ENCODE measurements at regions not wholly inside any gene's neighbourhood (a gene's known extent, or its start where the extent isn't known, plus 50 kb on each side); places are given as distances from the start of the nearest gene placed in this dataset.

GRCh38 chr3:3335903-3336302 lies 156.4 kb upstream of the CRBN start:
- H2AFZ ChIP-seq (ENCODE audit: insufficient read depth, low read depth, low read length, poor library complexity, severe bottlenecking): no peak overlapping the region
- no peaks in the 10 kb centered on the region for H3K9me3 ChIP-seq (replicated peaks in 1 of 2; ENCODE audit: control insufficient read depth in 1 of 2, insufficient read depth in 1 of 2, low read length in 2 of 2)
- H3K79me2 ChIP-seq (ENCODE audit: insufficient read depth, low read length): no peaks in the 10 kb centered on the region
- H3K36me3 ChIP-seq (replicated peaks in 1 of 2; ENCODE audit: control insufficient read depth in 1 of 2, insufficient read depth in 2 of 2, low read length in 2 of 2): no peaks in the 10 kb centered on the region
- H3K4me2 ChIP-seq (replicated peaks; ENCODE audit: extremely low read depth, low read length, poor library complexity, severe bottlenecking): no peak overlapping the region
- Mint-ChIP-seq H3K9me3 (peaks cover 0 to 6% (median 3%) of the 10 kb centered on the region in 7 donors), H3K4me3 (no peak overlapping the region), H3K36me3 (no peaks in the 10 kb centered on the region), H3K4me1 (no peaks in the 10 kb centered on the region), H3K27ac (no peak overlapping the region), H3K27me3 (ENCODE audit: low read depth in 3 of 3) (peaks cover 0 to 1% (median 0%) of the 10 kb centered on the region in 3 donors)
- TF ChIP-seq CTCF (IDR thresholded peaks at IDR 0.05): no peak
- no peaks in the 10 kb centered on the region for H4K20me1 ChIP-seq (ENCODE audit: insufficient read depth, low read length)
- H3K27me3 ChIP-seq (ENCODE audit: control insufficient read depth in 2 of 2, insufficient read depth in 2 of 2, low read length in 2 of 2): no peaks in the 10 kb centered on the region
- H3K4me1 ChIP-seq (ENCODE audit: control insufficient read depth in 1 of 2, insufficient read depth in 2 of 2, low read length in 2 of 2): no peaks in the 10 kb centered on the region
- DNase-seq: no peak
- no peak overlapping the region for H3K9ac ChIP-seq (ENCODE audit: insufficient read depth, low read length, poor library complexity, severe bottlenecking)
- WGBS (ENCODE audit: insufficient coverage): no CpG with 5 or more reads among the region's 1 CpG
- no peak overlapping the region for H3K27ac ChIP-seq (ENCODE audit: low read depth in 1 of 2, low read length in 2 of 2)
- intact Hi-C loops (cut with micrococcal nuclease): no loop called here
- no peak overlapping the region for H3K4me3 ChIP-seq (replicated peaks in 1 of 3; ENCODE audit: low read depth in 2 of 3, low read length in 3 of 3)

GRCh38 chr3:3334491-3334890 lies 155.0 kb upstream of the CRBN start:
- no peak for DNase-seq
- Histone ChIP-seq H3K9ac (ENCODE audit: insufficient read depth, low read length, poor library complexity, severe bottlenecking) (no peak overlapping the region), H3K4me3 (replicated peaks in 1 of 3; ENCODE audit: low read depth in 2 of 3, low read length in 3 of 3) (no peak overlapping the region), H3K4me1 (ENCODE audit: control insufficient read depth in 1 of 2, insufficient read depth in 2 of 2, low read length in 2 of 2) (no peaks in the 10 kb centered on the region), H4K20me1 (ENCODE audit: insufficient read depth, low read length) (no peaks in the 10 kb centered on the region), H3K9me3 (replicated peaks in 1 of 2; ENCODE audit: control insufficient read depth in 1 of 2, insufficient read depth in 1 of 2, low read length in 2 of 2) (no peaks in the 10 kb centered on the region), H3K27ac (ENCODE audit: low read depth in 1 of 2, low read length in 2 of 2) (no peak overlapping the region), H3K36me3 (replicated peaks in 1 of 2; ENCODE audit: control insufficient read depth in 1 of 2, insufficient read depth in 2 of 2, low read length in 2 of 2) (no peaks in the 10 kb centered on the region), H2AFZ (ENCODE audit: insufficient read depth, low read depth, low read length, poor library complexity, severe bottlenecking) (no peak overlapping the region), H3K79me2 (ENCODE audit: insufficient read depth, low read length) (no peaks in the 10 kb centered on the region), H3K27me3 (ENCODE audit: control insufficient read depth in 2 of 2, insufficient read depth in 2 of 2, low read length in 2 of 2) (no peaks in the 10 kb centered on the region), H3K4me2 (replicated peaks; ENCODE audit: extremely low read depth, low read length, poor library complexity, severe bottlenecking) (no peak overlapping the region)
- Mint-ChIP-seq H3K36me3 (no peaks in the 10 kb centered on the region), H3K4me3 (no peak overlapping the region), H3K27ac (no peak overlapping the region), H3K4me1 (no peaks in the 10 kb centered on the region), H3K9me3 (peaks cover 0 to 6% (median 3%) of the 10 kb centered on the region in 7 donors), H3K27me3 (ENCODE audit: low read depth in 3 of 3) (peaks cover 0 to 1% (median 0%) of the 10 kb centered on the region in 3 donors)
- intact Hi-C loops (cut with micrococcal nuclease): no loop called here
- WGBS (ENCODE audit: insufficient coverage): 100% methylated on average over 2 of the region's 4 CpGs
- TF ChIP-seq CTCF (IDR thresholded peaks at IDR 0.05): no peak
